Body of pancreas (tissue), 4 donors: ENCODE measurements at regions not wholly inside any gene's neighbourhood (a gene's known extent, or its start where the extent isn't known, plus 50 kb on each side); places are given as distances from the start of the nearest gene placed in this dataset.

Source experiments
- ATAC-seq: fragments of 150-250 bp; one replicate; pipeline ENCODE4 v1.9.1; 2016
- DNase-seq, 4 donors: peaks; one replicate each; pipeline ENCODE4 v3.0.0-alpha.2; 2019
- H3K27ac ChIP-seq, 4 donors: fragments of 200-600 bp; sonication (generic); 1 replicate in 3 of 4; 2 replicates in 1 of 4; pipeline versions ENCODE4 v1.5.1 to v1.6.1; 2016 to 2019; ENCODE audit warnings: mild to moderate bottlenecking in 1 of 4, mixed read lengths in 1 of 4, moderate library complexity in 1 of 4
- H3K27me3 ChIP-seq, 2 donors: fragments of 200-600 bp; sonication (generic); one replicate each; pipeline ENCODE4 v1.6.0; 2016; ENCODE audit warnings: mild to moderate bottlenecking in 1 of 2
- H3K36me3 ChIP-seq, 2 donors: fragments of 200-600 bp; sonication (generic); replicated peaks in 1 of 2; 2 replicates each; pipeline ENCODE4 v1.5.1; 2016; ENCODE audit warnings: low read depth in 2 of 2; ENCODE audit not compliant: insufficient read depth in 1 of 2
- H3K4me1 ChIP-seq: fragments of 200-600 bp; sonication (generic); one replicate; pipeline ENCODE4 v1.6.0; 2016
- H3K4me3 ChIP-seq, 2 donors: fragments of 200-600 bp; sonication (generic); 1 replicate in 1 of 2; 2 replicates in 1 of 2; pipeline ENCODE4 v1.5.1; 2016 to 2019
- H3K9me3 ChIP-seq, 3 donors: fragments of 200-600 bp; sonication (generic); 1 replicate in 2 of 3; 2 replicates in 1 of 3; pipeline ENCODE4 v1.5.1; 2016
- POLR2A ChIP-seq, 3 donors: fragments of 450-650 bp; IDR thresholded peaks; one replicate each; pipeline ENCODE4 v1.6.1; 2016; ENCODE audit warnings: antibody characterized with exemption in 3 of 3, mild to moderate bottlenecking in 2 of 3
- WGBS, 2 donors: methylation state at CpG; one replicate each; pipeline ENCODE4 v1.1.5; 2017; 5-methylcytosine and 5-hydroxymethylcytosine counted together
- intact Hi-C: fragments of 100-400 bp; cut with DNase I; formaldehyde crosslinking; loops from one replicate; pipeline ENCODE4 v1.15.1; 2023
- TF ChIP-seq, protein P1 (sequence below), 7 experiments: fragments of 450-650 bp in 4 of 7; fragments of 200-600 bp in 3 of 7; sonication (generic) in 3 of 7; IDR thresholded peaks; one replicate each; pipeline ENCODE4 v1.5.1; 2016 to 2019; ENCODE audit warnings: antibody characterized with exemption in 7 of 7

DNA sequence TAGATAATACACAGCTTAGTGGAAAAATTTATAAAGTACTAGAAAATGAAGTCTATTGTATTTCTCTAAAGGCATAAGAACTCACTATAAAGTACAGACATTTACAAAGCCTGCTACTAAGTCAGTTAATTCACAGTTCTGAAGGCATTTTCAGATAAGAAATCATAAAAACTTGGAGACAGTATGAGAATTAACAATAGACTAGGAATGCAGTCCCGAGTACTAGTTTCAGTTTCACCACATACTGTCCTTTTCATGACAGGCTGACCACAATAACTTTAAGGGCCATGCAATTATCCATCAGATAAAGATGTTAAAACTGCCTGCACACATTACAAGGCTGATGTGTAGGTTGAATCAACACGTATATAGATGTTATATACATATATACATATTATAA, 362.6 kb upstream of the SMC2 start:
- ATAC-seq (no peak), DNase-seq (no peak)
- H3K4me1 ChIP-seq = no peaks in the 10 kb centered on the region
- H3K9me3 ChIP-seq = no peaks in the 10 kb centered on the region
- H3K4me3 ChIP-seq = no peak overlapping the region
- no peaks in the 10 kb centered on the region for H3K36me3 ChIP-seq
- 37 to 50% methylated on average over 2 of the region's 2 CpGs for WGBS, 2 donors
- H3K27me3 ChIP-seq = no peaks in the 10 kb centered on the region
- no peak for TF ChIP-seq POLR2A (IDR thresholded peaks at IDR 0.05)
- TF ChIP-seq, protein P1, sequence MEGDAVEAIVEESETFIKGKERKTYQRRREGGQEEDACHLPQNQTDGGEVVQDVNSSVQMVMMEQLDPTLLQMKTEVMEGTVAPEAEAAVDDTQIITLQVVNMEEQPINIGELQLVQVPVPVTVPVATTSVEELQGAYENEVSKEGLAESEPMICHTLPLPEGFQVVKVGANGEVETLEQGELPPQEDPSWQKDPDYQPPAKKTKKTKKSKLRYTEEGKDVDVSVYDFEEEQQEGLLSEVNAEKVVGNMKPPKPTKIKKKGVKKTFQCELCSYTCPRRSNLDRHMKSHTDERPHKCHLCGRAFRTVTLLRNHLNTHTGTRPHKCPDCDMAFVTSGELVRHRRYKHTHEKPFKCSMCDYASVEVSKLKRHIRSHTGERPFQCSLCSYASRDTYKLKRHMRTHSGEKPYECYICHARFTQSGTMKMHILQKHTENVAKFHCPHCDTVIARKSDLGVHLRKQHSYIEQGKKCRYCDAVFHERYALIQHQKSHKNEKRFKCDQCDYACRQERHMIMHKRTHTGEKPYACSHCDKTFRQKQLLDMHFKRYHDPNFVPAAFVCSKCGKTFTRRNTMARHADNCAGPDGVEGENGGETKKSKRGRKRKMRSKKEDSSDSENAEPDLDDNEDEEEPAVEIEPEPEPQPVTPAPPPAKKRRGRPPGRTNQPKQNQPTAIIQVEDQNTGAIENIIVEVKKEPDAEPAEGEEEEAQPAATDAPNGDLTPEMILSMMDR (IDR thresholded peaks at IDR 0.05) = no peak
- no peak overlapping the region for H3K27ac ChIP-seq
- intact Hi-C loops = no loop called here

DNA sequence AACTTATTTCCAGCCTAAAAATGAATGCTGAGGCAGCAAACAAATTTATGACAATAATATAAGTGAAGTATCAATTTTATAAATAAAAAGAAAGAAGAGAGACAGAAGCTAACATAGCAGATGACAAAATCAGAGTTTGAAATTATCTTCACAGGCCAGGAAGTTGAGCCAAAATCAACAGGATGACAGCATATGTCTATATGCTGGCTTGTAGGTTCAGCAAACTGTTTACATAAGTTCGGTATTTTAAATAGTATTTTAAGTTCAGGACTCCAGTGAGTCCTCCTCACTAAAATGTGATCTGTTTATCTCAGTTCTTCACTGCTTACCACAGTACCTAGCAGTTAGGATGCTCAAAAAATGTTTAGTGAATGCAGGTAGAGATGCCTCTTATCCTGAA, 359.6 kb upstream of the SMC2 start:
- no peak overlapping the region for H3K27ac ChIP-seq
- DNase-seq = no peak
- intact Hi-C loops = no loop called here
- ATAC-seq = no peak
- no peaks in the 10 kb centered on the region for H3K27me3 ChIP-seq
- H3K4me1 ChIP-seq = no peaks in the 10 kb centered on the region
- H3K36me3 ChIP-seq = no peaks in the 10 kb centered on the region
- no peaks in the 10 kb centered on the region for H3K9me3 ChIP-seq
- 32 to 36% methylated on average over 1 of the region's 1 CpG for WGBS, 2 donors
- TF ChIP-seq POLR2A (IDR thresholded peaks at IDR 0.05) = no peak
- TF ChIP-seq, protein P1 (IDR thresholded peaks at IDR 0.05) = no peak
- H3K4me3 ChIP-seq = no peak overlapping the region

DNA sequence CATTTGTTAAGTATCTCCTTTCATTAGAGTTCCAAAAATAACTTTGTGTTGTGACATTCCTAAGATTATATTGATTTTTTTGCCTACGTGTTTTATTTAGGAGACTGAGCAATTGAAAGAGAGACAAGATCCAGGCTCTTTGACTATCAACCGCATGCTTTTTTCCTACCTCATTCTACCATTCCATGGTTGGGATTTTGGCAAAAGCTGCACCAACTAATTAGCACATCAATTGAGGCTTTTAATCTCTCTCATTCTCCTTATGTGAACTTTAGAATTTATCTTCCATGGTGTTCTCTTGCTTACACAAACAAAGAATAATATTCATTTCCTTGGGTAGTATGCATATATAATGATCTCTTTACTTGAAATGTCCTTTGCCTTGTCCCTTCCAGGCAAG, 338.7 kb upstream of the SMC2 start:
- no peak overlapping the region for H3K4me3 ChIP-seq
- 41 to 49% methylated on average over 2 of the region's 2 CpGs for WGBS, 2 donors
- ATAC-seq = no peak
- no peak for DNase-seq
- H3K9me3 ChIP-seq = no peaks in the 10 kb centered on the region
- H3K27me3 ChIP-seq = no peaks in the 10 kb centered on the region
- no peaks in the 10 kb centered on the region for H3K4me1 ChIP-seq
- intact Hi-C loops = no loop called here
- no peaks in the 10 kb centered on the region for H3K36me3 ChIP-seq
- no peak overlapping the region for H3K27ac ChIP-seq
- TF ChIP-seq POLR2A (IDR thresholded peaks at IDR 0.05) = no peak
- TF ChIP-seq, protein P1 (IDR thresholded peaks at IDR 0.05) = no peak

DNA sequence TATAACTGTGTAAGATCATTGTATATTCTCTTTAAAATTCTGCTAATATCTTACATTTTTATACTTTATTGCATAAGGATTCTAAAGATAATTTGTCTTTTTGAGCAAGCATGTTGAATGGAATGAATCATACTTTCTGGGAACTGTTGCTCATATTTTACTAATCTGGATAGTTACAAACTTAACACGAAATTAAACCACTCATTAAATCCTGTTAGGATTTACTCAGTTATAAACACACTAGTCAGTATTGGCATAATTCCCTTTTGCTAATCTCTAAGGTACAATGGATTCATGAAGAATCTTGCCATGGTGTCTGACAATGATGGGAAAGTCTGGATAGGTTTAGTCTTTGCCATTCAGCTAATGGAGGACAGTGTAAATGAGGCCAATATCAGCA, 338.1 kb upstream of the SMC2 start:
- no peaks in the 10 kb centered on the region for H3K4me1 ChIP-seq
- no peak for DNase-seq
- no peaks in the 10 kb centered on the region for H3K27me3 ChIP-seq
- H3K36me3 ChIP-seq = no peaks in the 10 kb centered on the region
- TF ChIP-seq, protein P1 (IDR thresholded peaks at IDR 0.05) = no peak
- TF ChIP-seq POLR2A (IDR thresholded peaks at IDR 0.05) = no peak
- no peaks in the 10 kb centered on the region for H3K9me3 ChIP-seq
- H3K27ac ChIP-seq = no peak overlapping the region
- 12 to 39% methylated on average over 1 of the region's 1 CpG for WGBS, 2 donors
- no peak overlapping the region for H3K4me3 ChIP-seq
- no peak for ATAC-seq
- intact Hi-C loops = no loop called here

DNA sequence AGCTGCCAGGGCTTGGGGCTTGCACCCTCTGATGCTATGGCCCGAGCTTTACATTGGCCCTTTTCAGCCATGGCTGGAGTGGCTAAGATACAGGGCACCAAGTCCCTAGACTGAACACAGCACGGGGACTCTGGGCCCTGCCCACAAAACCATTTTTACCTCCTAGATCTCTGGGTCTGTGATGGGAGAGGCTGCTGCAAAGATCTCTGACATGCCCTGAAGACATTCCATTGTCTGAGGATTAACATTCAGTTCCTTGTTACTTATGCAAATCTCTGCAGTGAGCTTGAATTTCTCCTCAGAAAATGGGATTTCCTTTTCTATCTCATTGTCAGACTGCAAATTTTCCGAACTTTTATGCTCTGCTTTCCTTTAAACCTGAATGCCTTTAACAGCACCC, 337.0 kb upstream of the SMC2 start:
- Histone ChIP-seq H3K4me3 (no peak overlapping the region), H3K36me3 (no peaks in the 10 kb centered on the region), H3K4me1 (no peaks in the 10 kb centered on the region), H3K9me3 (no peaks in the 10 kb centered on the region), H3K27ac (no peak overlapping the region), H3K27me3 (no peaks in the 10 kb centered on the region)
- ATAC-seq (no peak), DNase-seq (no peak)
- intact Hi-C loops = no loop called here
- TF ChIP-seq POLR2A (IDR thresholded peaks at IDR 0.05) = no peak
- TF ChIP-seq, protein P1 (IDR thresholded peaks at IDR 0.05) = no peak
- 44 to 60% methylated on average over 3 of the region's 3 CpGs for WGBS, 2 donors
